ENCODE measurements at regions not wholly inside any gene's neighbourhood (a gene's known extent, or its start where the extent isn't known, plus 50 kb on each side); places are given as distances from the start of the nearest gene placed in this dataset.

DNA sequence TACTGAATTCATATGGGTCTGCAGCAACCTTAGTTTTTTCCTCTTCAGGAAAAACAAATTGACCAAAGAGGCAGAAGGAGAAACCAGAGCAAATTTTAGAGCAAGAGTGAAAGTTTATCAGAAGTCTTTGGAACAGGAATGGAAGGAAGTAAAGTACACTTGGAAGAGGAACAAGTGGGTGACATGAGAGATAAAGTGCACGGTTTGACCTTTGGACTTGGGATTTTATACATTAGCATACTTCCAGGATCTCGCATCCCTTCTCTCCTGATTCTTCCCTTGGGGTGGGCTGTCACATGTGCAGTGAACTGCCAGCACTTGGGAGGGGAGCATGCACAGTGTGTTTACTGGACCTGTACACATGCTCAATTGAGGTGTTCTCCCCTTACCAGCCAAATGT, 754.8 kb upstream of the ADAMTS5 start:
- DNase-seq = no peak

GRCh38 chr21:27719226-27719625, 752.3 kb upstream of the ADAMTS5 start:
- no peak for DNase-seq

DNA sequence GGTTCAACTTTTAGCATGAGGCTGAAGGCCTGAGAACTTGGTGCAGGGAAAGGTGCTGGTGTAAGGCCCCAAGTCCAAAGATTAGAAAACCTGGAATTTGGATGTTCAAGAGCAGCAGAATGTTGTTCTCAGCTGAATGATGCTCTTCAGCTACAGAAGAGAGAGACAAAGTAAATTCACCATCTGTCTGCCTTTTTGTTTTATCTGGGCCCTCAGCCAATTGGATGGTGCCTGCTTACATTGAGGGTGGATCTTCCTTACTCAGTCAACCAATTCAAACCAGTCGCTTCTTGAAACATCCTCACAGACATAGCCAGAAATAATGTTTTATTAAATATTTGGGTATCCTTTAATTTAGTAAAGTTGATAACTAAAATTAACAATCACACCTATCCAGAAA, 748.2 kb upstream of the ADAMTS5 start:
- DNase-seq = no peak

GRCh38 chr21:27713154-27714109, 746.5 kb upstream of the ADAMTS5 start:
- DNase-seq = no peak

GRCh38 chr21:27704567-27705166, 737.8 kb upstream of the ADAMTS5 start:
- no peak for DNase-seq

DNA sequence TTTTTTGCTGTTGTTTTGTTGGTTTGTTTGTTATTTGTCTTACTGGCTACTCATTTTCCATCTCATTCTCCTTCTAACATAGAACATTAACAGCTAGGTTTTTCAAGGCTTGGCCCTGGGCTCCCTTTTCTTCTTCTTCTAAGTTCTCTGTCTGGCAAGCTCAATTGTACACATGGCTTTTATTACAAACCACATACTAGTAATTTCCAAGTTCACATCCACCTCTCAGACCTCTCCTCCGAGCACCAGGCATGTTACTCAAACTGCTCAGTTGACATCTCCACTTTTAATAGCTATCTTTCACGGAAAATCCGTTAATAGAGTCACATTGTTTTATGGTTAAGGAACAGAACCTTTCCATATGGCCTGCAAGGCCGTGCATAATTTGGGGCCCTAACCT, 736.9 kb upstream of the ADAMTS5 start:
- no peak for DNase-seq

DNA sequence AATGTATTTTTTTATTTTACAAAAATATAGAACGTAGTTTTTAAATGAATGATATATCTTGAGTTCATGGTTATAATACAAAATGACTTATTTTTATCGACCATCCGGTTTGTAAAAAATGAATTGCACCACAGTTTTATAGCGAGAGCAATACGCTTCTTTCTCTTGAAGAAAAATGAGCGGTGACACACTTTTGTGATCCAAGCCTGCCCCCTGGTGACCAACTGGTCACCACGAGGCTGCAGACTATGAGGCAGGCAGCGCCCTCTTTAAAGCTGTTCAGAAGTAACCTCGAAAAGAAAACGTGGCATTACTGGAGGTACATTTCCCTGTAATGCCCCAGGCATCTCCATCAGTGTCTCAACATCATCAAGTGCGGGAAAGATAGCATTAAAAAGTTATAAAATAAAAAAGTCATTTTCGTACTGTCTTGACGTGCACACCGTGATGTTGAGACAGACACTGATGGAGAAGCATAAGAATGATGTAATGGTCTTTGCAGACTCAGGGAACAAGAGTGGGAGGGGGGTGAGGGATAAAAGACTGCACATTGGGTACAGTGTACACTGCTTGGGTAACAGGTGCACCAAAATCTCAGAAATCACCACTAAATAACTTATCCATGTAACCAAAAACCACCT, 734.2 kb upstream of the ADAMTS5 start:
- DNase-seq = peak; percentile 43 to 60

DNA sequence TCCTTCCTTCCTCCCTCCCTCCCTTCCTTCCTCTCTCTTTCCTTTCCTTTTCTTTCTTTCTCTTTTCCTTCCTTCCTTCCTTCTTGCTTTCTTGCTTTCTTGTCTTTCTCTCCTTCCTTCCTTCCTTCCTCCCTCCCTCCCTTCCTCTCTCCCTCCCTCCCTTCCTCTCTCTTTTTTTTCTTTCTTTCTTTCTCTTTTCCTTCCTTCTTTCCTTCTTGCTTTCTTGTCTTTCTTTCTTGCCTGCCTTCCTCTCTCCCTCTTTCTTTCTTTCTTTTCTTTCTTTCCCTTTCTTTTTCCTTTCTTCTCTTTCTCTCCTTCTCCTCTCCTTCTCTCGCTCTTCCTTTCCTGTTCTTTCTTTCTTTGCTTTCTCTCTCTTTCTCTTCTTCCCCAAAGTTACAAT, 728.4 kb upstream of the ADAMTS5 start:
- no peak for DNase-seq

- DNase-seq = no peak
Observed at GRCh38 chr21:27694667-27695066, 727.8 kb upstream of the ADAMTS5 start.

GRCh38 chr21:27693376-27693775, 726.5 kb upstream of the ADAMTS5 start:
- no peak for DNase-seq

GRCh38 chr21:27691516-27691915, 724.6 kb upstream of the ADAMTS5 start:
- DNase-seq = no peak

GRCh38 chr21:27691006-27691405, 724.1 kb upstream of the ADAMTS5 start:
- no peak for DNase-seq

GRCh38 chr21:27690426-27690825, 723.5 kb upstream of the ADAMTS5 start:
- no peak for DNase-seq

DNA sequence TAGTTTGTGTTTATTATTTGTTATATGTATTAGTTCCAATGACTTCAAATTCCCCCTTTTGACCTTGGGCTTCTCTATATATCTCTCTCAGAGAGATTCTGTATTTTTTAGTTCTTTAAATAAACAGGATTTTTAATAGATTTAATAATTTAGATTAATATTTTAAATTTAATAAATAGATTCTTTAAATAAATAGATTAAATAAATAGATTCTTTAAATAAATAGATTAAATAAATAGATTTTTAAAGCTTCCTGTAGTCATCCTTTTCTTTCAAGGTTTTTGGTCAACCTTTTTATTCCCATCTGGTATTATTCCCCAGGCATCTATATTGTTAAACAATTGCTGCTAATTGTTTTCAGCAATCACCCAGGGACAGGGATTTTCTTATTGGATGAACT, 721.9 kb upstream of the ADAMTS5 start:
- DNase-seq = no peak

DNA sequence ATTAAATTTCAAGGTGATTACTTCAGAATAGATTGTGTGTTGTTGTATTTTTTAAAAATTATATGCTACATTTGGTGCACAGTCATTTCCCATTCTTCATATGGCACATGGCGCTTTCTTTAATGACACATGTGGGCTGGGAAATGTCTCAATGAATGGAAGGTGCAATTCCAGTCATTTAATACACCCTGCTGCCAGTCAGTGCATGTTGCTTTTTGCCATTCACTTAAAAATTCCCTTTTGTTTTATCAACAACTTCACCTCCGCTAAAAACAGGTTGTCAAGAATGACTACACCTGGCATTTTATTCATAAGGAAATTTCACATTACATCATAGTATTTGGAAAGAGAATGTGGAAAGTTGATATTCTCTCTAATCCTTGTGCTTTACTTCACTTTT, 716.4 kb upstream of the ADAMTS5 start:
- DNase-seq = no peak

DNA sequence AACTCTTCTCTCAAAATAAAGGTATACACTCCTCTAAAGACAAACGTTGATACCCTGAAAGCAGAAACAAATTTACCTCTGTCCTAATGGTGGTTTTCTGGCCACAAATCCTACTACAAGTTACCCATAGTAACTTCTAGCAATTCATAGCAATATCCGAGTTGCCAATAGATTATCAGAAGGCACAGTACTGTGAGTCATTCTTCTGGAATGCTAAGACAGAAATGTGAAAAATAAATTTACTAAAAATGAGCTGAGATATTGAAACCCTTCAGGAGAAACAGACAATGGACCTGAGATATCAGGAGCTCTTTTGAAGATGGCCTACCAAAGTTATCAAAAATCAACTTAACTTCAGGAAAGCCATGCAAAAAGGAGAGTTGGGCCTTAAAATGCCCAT, 715.0 kb upstream of the ADAMTS5 start:
- DNase-seq = no peak

GRCh38 chr21:27681038-27681437, 714.1 kb upstream of the ADAMTS5 start:
- DNase-seq = no peak

GRCh38 chr21:27680181-27680580, 713.3 kb upstream of the ADAMTS5 start:
- DNase-seq = no peak

DNA sequence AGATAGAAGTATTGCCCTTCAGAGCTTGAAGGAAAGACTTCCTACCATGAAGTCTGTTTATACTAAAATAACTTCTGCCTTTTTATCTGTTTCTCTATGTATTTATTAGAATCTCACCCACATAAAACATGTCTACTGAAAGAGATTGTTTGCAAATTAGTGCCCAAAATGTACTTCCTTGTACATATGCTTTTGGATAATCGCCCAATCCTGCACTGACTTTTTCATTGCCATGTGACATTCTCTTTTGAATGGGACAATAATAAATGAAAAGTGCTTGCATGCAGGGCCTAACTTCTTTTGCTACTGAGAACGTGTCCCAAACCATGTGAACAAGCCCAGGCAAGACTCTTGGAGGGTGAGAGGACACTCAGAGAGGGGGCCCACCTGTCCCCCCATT, 711.6 kb upstream of the ADAMTS5 start:
- DNase-seq = no peak

- DNase-seq = no peak
Observed at GRCh38 chr21:27677546-27677945, 710.7 kb upstream of the ADAMTS5 start.

GRCh38 chr21:27675306-27675705, 708.4 kb upstream of the ADAMTS5 start:
- DNase-seq = no peak

DNA sequence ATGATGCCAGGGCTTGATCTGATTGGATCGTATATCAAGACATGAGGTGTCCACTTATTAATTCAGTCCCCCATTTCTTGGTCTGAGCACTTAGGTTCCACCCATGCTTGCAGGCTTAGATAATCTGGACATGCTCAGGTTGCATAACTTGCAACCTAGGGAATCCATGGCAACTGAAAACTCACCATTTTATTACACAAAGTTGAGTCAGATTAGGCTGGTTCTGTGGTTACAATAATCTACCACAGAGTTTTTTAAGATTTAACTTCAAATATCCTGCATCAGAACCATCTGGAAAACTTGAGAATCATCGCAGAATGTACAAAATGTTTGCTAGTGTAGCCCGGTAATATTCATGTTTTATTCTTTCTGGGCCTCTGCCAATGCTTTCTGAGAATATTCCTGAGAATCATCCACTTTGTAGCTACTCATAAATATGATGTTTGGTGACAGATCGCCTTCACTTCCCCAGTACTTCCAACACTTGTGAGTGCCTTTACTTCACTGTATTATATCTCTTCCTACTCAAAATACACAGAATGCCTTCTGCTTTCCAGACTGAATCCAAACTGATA, 707.2 kb upstream of the ADAMTS5 start:
- no peak for DNase-seq

DNA sequence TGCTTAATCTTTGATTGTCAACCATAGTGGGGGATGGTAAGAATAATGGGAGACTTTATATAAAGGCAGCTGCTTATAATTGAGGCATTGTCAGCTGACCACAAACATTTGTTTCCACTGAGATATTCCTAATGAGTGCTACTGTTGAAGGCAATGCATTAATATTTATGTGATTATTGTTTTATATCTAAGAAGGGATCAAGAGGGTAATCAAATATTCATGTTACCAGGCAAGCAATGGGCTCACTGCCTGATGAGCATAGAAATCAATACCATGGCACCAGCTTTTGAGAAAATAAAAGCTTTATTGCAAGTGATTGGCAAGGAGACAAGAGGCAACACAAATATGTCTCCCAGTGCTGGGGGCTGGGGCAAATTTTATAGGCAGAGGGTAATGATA, 706.7 kb upstream of the ADAMTS5 start:
- no peak for DNase-seq

GRCh38 chr21:27671207-27671606, 704.3 kb upstream of the ADAMTS5 start:
- DNase-seq = no peak

All from AML-193 (cell line).